GM19463 (cell line): ENCODE measurements at regions not wholly inside any gene's neighbourhood (a gene's known extent, or its start where the extent isn't known, plus 50 kb on each side); places are given as distances from the start of the nearest gene placed in this dataset.

Source experiments
- ATAC-seq: cut with Tn5 transposase; IDR thresholded peaks from one replicate; pipeline ENCODE4 v1.9.1; 2021; ENCODE audit warnings: mild to moderate bottlenecking, moderate library complexity; ENCODE audit not compliant: unreplicated experiment

DNA sequence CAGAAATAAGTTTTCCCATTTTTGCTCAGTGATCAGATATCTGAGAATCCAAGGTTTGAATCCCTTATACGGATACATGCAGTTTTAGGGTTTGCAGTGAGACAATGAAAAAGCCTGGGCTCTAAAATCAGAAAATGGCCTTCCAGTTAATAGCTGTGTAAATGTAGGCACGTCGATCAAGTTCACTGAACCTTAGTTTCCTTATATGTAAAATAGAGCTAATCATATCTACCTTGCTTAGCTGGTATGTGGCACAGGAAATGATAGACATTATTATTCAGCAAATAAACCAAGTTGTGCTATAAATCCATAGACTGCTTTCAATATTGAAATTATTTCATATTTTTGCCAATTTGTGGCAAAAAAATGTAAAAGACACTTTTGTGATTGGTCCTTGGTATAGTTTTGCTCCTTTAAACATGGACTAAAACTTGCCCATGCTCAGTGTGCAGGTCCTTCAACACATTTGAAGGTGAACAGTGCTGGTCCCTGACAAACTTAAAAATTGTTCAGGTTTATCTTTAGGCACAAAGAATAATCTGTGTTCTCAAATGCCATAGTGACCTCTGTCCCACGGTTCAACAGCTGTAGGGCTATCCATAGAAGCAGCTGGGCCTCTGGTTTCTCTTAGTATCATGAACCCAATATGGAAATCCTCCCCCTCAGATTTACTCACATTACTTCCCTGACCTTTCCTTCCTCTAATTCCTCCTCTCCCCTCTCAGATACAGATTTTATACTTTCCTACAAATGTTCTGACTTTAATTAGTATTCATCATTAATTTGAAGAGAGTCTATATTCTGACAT is 51.0 kb downstream of the CCDC54 start:
- no peak for ATAC-seq

DNA sequence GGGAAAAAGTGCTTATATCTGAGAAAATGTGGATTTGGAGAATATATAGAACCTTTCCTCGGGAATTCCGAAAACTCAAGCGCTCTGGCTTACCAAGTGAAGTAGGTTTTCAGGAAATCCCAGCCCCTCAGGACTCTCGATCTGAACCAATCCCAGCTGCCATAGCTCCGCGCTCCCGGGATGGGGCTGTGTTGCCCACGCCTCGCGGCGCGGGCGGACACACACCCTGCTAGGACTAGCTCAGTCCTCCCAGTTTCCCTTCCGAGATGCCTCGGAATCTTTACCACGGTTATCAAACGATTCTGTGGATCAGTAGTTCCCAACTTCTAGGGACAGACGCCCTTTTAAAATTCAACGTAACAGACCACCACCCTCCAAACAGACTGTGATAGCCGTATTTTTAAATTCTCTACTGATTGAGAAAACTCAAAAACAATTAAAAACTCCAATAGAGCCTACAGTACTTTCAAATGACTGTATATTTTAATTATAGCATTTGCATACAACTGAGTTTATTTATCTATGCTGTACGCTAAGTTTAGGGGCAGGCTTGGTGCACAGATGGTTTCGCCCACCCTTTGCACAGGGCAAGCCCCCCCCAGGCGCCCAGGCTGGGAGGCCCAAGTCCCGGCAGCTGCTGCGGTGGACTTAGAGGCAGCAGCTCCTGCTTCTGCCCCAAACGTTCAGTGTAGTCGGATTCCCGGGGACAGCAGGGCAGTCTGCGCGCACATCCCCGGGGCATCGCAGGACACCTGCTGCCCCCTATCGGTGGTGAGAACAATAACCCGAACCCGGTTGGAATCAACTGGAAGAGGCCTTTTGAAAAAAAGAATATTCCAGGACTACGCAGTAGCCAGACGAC is 52.3 kb downstream of the CCDC54 start:
- peak; percentile 43 for ATAC-seq

DNA sequence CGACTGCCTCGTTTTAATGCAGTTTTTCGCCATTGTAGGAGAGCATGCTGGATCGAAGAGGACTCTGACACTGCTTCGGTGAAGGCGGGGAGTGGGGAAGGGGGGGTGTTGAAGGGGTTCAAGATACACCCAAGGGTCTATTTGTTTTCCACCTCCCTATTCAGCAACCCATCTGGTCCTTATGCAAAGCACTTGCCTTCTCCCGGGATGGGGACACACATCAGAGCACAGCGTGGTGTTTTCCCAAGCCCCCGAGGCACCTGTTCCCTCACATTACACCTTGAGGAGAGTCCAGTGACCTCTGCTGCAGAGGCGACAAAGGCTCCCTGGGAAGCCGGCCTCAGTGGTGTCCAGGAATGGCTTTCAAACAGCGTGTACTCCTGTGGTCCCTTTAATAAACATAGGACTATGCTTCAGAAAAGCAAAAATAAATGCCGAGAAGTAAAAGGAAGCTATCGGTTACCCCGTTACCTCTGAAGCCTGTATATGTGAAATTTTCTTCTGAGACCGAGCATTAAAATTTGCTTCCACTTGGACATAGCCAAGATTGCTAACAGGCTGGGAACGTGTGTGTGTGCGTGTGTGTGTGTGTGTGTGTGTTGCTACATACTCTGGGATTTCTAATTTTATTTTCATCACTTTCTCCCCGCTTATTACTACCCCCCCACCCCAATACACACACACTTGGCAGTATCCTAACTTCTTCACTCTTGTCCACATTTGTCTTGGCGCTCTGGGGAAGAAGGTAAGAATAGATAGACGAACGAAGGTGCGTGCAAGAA is 53.2 kb downstream of the CCDC54 start:
- ATAC-seq = no peak

DNA sequence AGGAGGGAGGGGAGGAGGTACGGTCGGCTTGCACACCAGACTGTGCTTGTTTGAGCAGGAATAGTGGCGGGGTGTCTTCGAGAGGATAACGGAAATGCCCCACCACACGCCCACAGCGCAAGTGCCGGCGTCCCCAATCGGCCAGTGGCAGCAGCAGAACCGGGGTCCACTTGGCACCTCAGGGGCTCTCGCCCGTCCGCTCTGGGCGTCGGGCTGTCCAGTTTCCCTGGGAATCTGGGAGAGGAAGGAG is 53.7 kb downstream of the CCDC54 start:
- ATAC-seq = peak; percentile 22

DNA sequence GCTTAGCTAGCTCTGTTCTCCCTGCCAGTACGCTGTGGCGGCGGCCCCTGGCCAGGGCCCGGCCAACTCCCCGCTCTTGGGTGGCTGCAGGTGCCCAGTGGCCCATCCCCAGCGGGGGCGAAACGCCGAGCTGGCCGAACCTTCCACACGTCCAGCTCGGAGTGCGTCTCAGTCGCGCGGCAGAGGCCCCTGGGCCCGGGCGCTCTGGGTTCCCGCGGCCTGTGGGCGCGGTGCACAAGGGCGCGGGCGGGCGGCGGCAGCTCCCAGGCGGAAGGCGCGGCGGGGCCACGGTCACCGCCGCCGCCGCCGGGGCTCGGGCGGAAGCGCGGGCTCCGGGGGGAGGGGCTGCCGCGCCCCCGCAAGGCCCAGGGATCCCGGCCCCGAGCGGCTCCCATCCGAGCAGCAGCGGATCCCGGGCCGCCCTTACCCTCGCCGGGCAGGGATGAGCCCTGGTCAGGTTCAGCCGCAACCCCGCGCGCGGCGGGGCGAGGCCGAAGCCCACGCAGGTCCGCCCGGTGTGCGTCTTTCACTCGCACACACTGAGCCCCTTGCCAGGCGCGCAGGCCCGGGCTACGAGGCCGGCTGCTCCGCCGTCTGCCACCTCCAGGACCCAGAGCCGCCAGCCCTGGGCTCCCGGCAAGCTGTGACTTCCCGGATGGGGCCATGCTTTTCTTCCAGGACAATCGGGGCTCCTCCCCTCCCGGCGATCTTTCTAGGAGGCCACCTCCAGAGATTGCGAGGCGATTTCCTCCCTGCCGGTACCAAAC is 54.2 kb downstream of the CCDC54 start:
- ATAC-seq = peak; percentile 58

DNA sequence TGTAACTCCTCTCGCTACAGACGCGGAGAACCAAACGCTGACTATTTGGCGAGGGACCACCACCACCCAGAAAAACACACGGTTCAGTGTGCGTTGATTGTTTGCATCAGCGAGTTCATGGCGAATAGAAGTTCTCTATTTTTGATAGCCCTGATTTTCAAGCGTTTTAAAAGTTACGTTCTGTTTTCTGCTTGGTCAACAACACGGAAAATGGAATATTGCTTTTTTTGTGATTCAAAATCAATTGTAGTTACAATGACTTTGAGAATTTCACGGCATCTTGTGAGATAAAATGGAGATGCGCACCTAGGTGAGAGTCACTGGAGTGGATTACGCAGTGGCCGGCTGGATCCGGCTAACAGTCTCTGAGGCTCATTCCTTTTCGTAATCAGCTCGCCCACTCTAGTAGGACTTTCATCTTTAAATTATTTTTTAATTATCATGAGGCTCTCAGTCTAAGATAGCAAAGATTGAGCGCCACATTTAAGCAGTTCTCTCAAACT is 54.8 kb downstream of the CCDC54 start:
- ATAC-seq = no peak

DNA sequence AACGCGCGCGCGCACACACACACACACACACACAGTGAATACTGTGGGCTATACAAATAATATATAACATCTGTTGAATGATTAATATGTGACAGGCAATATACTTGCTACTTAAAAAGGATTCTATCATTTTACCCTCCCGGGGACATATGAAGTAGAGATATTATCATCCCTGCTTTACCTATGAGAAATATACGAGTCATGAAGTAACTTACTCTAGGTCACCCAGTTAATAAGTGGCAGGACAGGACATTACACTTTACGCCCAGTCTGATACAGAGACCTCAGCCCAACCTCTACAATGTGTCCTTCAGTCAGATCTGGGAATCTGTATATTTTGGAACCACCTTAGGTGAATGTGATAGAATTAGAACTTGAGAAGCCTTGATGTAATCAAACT is 55.4 kb downstream of the CCDC54 start:
- ATAC-seq = no peak

DNA sequence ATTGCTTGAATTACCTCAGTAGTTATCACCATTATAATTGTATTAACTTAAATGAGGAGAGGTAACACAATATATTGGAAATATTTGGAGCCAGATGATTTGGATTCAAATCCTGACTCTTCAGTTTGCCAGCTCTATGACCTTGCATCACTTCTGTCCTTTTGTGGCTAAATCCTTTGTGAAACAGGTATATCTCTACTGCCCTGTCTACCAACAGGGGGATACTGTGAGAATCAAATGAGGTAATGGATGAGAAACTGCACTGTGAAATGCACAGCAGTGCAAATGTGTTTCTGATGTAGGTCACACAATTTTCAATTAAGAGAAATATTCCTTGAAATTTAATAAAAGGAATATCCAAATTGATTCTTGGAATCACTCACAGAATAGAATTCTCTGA is 58.8 kb downstream of the CCDC54 start:
- no peak for ATAC-seq

DNA sequence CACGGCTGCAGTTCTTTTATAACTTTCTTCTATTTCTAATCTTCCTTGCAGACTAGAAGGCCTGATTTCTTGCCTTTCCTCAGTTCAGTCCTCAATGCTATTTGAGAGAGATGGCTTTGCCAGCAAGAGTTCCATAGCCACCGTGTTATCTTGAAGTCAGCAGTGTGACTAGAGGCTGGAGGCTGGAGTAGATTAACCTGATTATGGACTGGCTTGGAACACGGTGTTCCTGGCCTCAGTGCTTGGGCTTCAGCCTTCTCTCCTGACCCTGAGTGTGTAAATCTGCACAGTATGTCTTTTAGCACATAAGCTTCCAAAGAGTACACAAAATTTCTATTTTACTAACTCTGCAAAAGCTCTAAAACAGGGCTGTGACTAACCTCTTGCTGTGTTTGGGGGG is 61.4 kb downstream of the CCDC54 start:
- no peak for ATAC-seq

DNA sequence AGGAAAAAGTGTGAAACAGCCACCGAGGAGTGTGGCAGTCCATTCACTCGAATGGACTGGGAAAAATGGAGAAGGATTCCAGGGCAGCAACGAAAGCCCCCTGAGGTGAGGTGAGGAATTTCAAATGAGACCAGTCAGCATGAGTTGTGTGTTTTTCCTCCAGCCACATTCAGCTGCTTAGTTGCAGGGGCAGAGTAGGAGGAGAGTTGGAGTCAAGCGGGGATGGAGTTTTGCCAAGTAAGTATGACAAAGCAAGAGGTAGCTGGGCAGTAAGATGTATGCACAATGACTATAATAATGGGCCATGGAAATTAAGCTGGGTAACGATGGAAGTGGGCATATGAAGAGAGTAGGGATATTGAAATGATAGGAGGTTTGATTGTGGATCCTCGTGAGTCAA is 64.4 kb downstream of the CCDC54 start:
- no peak for ATAC-seq

DNA sequence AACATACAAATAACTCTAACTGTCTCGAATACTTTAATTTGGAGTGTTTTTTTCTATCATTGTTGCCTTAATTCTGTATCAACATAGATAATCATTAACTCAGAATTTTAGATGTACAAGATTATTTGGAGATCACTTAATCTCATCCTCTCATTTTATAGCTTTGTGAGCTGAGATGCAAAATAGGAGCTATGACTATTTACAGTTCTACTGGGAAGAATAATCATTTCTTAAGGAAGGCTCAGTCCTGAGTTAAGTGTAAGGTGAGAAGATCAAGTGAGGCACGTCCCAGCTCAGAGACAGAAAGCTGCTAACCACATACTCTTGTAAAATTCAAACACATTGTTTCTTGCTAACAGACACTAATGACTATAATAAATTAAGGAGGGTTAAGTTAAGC is 66.2 kb downstream of the CCDC54 start:
- ATAC-seq = no peak

DNA sequence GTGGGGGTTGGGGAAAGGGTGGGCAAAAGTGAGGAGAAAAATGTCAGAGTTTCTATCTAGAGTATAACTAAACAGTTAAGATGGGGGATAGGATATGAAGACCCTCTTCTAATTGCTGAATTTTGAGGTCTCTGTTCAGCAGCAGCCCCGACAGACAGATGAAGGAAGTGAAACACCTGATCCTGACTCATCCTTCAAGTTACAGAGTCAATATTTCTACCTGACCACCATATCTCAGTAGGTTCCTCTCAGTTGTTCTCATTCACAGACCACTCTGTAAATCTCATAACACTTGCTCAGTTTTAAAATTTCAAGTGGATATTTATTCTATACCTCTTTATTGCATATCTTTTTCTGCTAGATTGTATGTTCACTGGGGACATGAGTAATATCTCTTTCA is 69.5 kb downstream of the CCDC54 start:
- ATAC-seq = peak; percentile 69

DNA sequence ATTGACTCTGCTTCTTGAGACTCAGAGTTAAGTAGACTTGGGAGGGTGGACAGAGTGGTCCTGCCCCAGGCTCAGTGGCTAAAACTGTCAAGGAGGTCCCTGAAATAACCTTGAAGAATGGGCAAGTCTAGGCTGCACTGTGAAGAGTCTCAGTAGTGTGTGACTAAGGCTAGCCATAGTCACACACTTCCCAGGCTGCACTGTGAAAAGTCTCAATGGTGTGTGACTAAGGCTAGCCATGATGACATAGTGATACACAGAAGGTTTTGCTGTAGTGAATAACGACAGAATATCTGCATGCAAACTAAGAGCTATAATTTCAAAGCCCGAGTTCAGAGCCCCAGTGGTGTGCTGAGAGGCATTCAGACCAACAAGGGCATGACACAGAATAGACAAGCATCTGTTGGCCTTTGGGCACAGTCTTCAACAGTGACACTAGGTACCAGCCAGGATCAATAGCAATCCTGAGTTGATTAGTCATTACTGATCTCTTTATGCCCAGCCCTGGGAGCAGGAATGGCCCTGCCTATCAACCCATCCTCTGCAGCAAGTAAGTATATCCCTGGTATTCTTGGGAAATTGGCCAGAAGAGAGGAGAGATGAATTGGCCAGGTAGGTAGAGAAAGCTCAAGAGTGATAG is 72.4 kb upstream of the BBX start:
- no peak for ATAC-seq

DNA sequence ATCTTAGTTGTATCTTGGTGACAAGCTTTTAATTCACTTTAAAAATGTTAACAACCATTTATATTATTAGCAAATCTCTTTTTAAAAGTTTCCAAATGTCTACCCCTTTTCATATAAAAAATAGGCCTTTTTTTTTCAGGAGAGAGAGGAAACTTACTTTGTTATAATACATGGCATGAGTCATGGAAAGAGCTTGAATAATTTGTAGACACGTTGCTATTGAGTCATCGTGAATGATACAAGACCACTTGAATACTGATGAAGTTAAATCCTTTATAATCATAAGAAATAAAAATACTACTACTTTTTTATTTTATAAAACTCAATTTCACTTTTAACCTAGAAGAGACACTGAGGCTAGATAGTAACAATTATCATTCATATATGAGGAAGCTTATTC is 70.3 kb upstream of the BBX start:
- no peak for ATAC-seq

DNA sequence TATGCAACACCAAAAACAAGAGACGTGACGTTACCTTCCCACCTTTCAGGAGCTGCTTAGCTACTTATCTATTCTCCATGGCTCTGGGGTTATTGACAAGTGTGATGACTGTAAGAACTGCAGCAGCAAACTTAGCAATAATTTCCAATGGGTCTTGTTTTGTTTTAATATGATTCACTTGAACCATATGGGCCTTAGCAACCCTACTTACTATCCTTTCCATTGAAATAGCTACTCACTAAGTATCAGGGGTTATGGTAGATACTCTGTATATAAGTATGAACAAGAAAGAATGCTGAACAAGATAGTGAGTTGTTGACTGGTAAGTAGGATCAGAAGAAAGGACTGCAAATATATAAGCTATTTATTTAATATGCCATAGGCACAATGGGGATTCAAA is 69.3 kb upstream of the BBX start:
- no peak for ATAC-seq

DNA sequence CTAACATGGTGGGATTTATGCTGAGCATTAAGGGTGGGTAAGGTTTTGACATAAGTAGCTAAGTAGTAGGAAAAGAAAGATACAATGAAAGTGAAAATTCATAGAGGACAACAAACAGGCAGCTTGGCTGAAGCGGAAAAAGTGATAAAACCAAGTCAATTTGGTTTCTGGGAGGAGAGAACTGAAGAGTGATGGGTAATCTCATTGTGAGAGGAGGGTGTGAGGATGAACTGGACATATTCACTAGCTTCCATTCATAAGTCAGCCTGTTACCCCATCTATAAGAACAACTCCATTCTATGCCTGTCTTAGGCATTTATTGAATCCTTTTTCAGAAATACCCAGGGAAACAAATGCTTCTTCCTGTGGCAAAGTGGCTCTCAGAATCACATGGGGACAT is 67.1 kb upstream of the BBX start:
- ATAC-seq = no peak

DNA sequence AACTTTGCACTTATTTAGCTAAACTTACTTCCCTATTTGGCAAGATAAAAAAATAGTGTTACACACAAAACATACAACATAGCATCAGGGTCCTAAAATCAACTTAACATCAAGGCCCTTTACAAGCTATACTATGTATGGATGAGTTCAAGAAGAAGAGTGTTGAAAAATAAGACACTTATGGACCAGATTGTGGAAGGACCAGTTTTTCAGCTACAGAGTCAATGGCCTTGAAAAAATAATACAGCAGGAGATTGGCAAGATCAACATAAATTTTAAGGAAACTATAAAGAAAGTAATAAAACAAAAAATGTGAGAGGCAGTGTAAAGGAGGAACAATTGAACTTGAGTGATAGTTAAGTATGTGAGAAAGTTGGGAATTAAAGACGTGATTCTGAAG is 66.3 kb upstream of the BBX start:
- no peak for ATAC-seq

DNA sequence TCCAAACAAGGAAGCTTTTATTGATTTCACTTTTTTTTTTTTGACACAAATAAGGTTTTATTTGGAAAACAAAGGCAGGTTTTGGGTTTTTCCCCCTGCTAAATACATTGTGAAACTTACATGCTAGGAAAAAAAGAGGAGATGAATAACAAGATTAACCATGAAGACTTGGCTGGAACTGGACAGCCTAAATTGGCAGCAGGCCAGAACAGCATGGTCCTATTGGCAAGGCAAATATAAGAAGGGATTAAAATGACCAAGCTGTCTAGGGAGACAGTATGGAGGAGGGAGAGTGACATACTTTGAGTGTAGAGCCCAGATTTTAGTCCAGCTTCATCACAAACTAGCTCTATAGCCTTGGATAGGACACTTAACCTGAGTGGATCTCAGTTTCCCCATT is 63.9 kb upstream of the BBX start:
- no peak for ATAC-seq

DNA sequence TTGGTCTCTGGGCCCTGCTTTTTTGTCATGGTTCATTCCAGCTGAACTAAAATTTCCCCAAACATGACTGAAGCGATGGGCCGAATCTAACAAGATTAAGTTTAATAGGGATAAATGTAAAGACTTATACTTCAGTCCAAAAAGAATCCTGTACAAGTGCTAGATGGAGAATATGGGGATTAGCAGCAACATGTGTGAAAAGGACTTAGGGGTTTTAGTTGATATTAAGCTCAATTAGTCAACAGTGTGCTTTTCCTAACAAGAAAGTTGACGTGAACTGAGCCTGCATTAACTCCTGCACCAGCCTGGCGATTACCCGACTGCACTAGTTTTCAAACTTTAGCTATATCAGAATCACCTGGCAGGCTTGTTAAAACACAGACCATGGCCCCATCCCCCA is 61.0 kb upstream of the BBX start:
- no peak for ATAC-seq

DNA sequence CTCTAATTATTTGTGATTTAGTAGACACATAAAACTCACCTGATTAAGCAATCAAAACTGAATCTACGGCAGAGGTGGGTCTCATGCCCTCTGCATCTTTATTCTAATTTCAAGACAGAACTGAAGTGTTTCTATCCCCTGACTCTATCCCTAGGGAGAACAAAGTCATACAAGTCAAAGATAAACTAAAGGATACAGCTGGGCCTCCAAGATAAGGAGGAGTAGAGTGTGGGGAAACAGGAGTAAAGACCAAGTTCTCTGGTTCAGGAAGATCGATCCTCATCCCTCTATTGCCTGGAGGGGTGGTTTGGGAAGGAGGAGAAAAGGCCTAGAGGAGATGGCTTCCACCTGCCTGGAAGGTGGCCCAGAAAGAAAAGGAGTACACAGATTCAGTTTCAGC is 58.7 kb upstream of the BBX start:
- ATAC-seq = no peak
